Gastroesophageal sphincter (tissue), 4 donors: ENCODE measurements at regions not wholly inside any gene's neighbourhood (a gene's known extent, or its start where the extent isn't known, plus 50 kb on each side); places are given as distances from the start of the nearest gene placed in this dataset.

Experiments used
- ATAC-seq: fragments of 150-250 bp; one replicate; pipeline ENCODE4 v1.9.1; 2016; ENCODE audit warnings: mild to moderate bottlenecking, moderate library complexity
- H3K27ac ChIP-seq, 4 donors: fragments of 200-600 bp; sonication (generic) in 3 of 4; 1 replicate in 3 of 4; 2 replicates in 1 of 4; pipeline ENCODE4 v1.5.1; 2016 to 2019
- H3K27me3 ChIP-seq: fragments of 200-600 bp; sonication (generic); one replicate; pipeline ENCODE4 v1.5.1; 2019
- H3K36me3 ChIP-seq, 2 donors: fragments of 200-600 bp; sonication (generic); one replicate each; pipeline ENCODE4 v1.5.1; 2019; ENCODE audit warnings: control low read depth in 1 of 2
- H3K4me1 ChIP-seq, 3 donors: fragments of 200-600 bp; sonication (generic); 1 replicate in 2 of 3; 2 replicates in 1 of 3; pipeline ENCODE4 v1.5.1; 2016 to 2019; ENCODE audit warnings: control low read depth in 2 of 3
- H3K4me3 ChIP-seq, 2 donors: fragments of 200-600 bp; sonication (generic); one replicate each; pipeline ENCODE4 v1.5.1; 2019; ENCODE audit warnings: mild to moderate bottlenecking in 1 of 2, moderate library complexity in 1 of 2
- H3K9me3 ChIP-seq, 3 donors: fragments of 200-600 bp; sonication (generic); one replicate each; pipeline ENCODE4 v1.5.1; 2017 to 2019; ENCODE audit warnings: control low read depth in 2 of 3
- EP300 ChIP-seq: sonication (generic); formaldehyde crosslinking; IDR thresholded peaks from one replicate; pipeline ENCODE4 v1.6.1; 2017; ENCODE audit warnings: antibody characterized with exemption, mild to moderate bottlenecking
- POLR2A ChIP-seq, 2 donors: fragments of 450-650 bp; IDR thresholded peaks; one replicate each; pipeline ENCODE4 v1.6.1; 2017; ENCODE audit warnings: antibody characterized with exemption in 2 of 2, mild to moderate bottlenecking in 2 of 2, moderate library complexity in 1 of 2
- POLR2AphosphoS5 ChIP-seq: sonication (generic); formaldehyde crosslinking; IDR thresholded peaks from one replicate; pipeline ENCODE4 v1.6.1; 2017; ENCODE audit warnings: antibody characterized with exemption
- WGBS, 2 donors: methylation state at CpG; one replicate each; pipeline ENCODE4 v1.1.5; 2018; ENCODE audit warnings: low coverage in 1 of 2; 5-methylcytosine and 5-hydroxymethylcytosine counted together
- TF ChIP-seq, protein P1 (sequence below), 4 experiments: fragments of 200-600 bp in 2 of 4; fragments of 450-650 bp in 2 of 4; sonication (generic) in 1 of 4; IDR thresholded peaks; one replicate each; pipeline ENCODE4 v1.5.1; 2017 to 2019; ENCODE audit warnings: antibody characterized with exemption in 4 of 4, mild to moderate bottlenecking in 2 of 4, moderate library complexity in 2 of 4

GRCh38 chr5:111977436-111977829 lies 220.4 kb upstream of the NREP start:
- Histone ChIP-seq H3K4me1 (peaks cover 0 to 35% (median 5%) of the 10 kb centered on the region in 3 donors), H3K36me3 (no peaks in the 10 kb centered on the region), H3K9me3 (no peaks in the 10 kb centered on the region), H3K27me3 (no peaks in the 10 kb centered on the region), H3K4me3 (no peak overlapping the region), H3K27ac (no peak overlapping the region)
- no peak for TF ChIP-seq EP300
- no peak for TF ChIP-seq POLR2AphosphoS5
- TF ChIP-seq, protein P1, sequence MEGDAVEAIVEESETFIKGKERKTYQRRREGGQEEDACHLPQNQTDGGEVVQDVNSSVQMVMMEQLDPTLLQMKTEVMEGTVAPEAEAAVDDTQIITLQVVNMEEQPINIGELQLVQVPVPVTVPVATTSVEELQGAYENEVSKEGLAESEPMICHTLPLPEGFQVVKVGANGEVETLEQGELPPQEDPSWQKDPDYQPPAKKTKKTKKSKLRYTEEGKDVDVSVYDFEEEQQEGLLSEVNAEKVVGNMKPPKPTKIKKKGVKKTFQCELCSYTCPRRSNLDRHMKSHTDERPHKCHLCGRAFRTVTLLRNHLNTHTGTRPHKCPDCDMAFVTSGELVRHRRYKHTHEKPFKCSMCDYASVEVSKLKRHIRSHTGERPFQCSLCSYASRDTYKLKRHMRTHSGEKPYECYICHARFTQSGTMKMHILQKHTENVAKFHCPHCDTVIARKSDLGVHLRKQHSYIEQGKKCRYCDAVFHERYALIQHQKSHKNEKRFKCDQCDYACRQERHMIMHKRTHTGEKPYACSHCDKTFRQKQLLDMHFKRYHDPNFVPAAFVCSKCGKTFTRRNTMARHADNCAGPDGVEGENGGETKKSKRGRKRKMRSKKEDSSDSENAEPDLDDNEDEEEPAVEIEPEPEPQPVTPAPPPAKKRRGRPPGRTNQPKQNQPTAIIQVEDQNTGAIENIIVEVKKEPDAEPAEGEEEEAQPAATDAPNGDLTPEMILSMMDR (IDR thresholded peaks at IDR 0.05), result no peak
- no peak for TF ChIP-seq POLR2A (IDR thresholded peaks at IDR 0.05)
- 88% methylated on average over 2 of the region's 2 CpGs for WGBS, 2 donors
- ATAC-seq, result no peak

DNA sequence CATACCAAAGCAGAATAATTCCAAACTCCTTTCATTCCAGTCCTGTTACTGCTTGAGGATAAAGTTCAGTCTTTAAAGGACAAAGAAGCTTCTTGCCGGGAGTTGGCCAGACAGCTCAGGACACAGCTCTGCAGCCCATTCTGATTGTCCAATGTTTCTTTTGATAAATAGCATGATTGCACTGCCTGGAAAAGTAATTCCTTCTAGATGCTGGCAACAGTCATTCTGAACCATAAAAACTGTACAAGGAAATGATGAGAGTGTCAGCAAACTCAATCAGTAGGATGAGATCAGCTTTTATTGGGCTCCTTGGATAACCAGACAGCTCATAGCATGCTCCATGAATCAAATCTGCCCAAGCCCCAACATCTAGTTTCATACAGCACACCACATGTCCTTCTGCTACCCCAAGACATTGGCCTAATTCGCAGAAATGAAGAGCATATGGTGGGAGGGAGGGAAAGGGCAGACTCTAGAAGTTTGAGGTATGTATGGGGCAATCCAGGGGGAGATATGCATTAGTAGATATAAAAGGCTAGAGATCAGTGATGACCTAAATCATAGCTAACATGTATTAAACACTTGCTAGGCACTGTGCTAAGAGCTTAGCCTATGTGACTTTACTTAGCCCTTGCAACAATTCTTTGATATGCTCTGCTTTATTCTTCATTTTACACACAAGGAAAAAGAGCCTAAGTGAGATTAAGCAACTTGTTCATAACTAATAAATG lies 219.9 kb upstream of the NREP start:
- no peak overlapping the region for H3K4me3 ChIP-seq
- no peaks in the 10 kb centered on the region for H3K9me3 ChIP-seq
- H3K27me3 ChIP-seq, result no peaks in the 10 kb centered on the region
- peaks cover 0 to 35% (median 5%) of the 10 kb centered on the region in 3 donors for H3K4me1 ChIP-seq
- H3K36me3 ChIP-seq, result no peaks in the 10 kb centered on the region
- WGBS, 2 donors, result 38 to 88% methylated on average over 1 to 2 of the region's 2 CpGs
- no peak for ATAC-seq
- TF ChIP-seq, protein P1 (IDR thresholded peaks at IDR 0.05), result no peak
- TF ChIP-seq EP300 (no peak), POLR2AphosphoS5 (no peak), POLR2A (IDR thresholded peaks at IDR 0.05) (no peak)
- H3K27ac ChIP-seq, result peak overlapping the region in 1 of 4 donors; percentile 32

DNA sequence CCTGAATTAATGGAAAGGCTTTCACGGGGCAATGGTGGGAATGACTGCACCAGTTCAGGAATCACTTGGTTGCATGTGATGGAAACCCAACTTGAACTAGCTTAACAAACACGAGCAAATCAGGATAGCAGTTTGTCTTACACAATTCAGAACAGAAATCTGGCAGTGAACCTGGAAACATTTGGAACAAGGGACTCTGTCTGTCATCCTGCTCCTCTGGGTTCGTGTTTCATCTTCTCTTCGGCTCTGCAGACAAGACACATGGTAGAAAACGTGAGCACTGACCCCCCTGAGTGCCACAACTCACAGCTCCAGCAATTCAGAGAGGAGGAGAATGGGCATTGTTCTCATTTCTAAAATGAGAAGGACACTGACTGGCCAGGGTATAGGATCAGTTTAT lies 218.1 kb upstream of the NREP start:
- Histone ChIP-seq H3K36me3 (no peaks in the 10 kb centered on the region), H3K9me3 (no peaks in the 10 kb centered on the region), H3K27ac (no peak overlapping the region), H3K27me3 (no peaks in the 10 kb centered on the region), H3K4me3 (no peak overlapping the region), H3K4me1 (peaks cover 0 to 35% (median 5%) of the 10 kb centered on the region in 3 donors)
- 24 to 25% methylated on average over 4 to 5 of the region's 5 CpGs for WGBS, 2 donors
- ATAC-seq, result peak; percentile 39
- no peak for TF ChIP-seq POLR2AphosphoS5
- TF ChIP-seq POLR2A (IDR thresholded peaks at IDR 0.05), result no peak
- TF ChIP-seq, protein P1 (IDR thresholded peaks at IDR 0.05), result no peak
- TF ChIP-seq EP300, result no peak

- H3K27me3 ChIP-seq, result no peaks in the 10 kb centered on the region
- TF ChIP-seq EP300 (no peak), POLR2A (IDR thresholded peaks at IDR 0.05) (no peak), POLR2AphosphoS5 (no peak)
- TF ChIP-seq, protein P1 (IDR thresholded peaks at IDR 0.05), result no peak
- H3K4me3 ChIP-seq, result no peak overlapping the region
- H3K36me3 ChIP-seq, result no peaks in the 10 kb centered on the region
- WGBS, 2 donors, result 0 to 28% methylated on average over 2 of the region's 2 CpGs
- no peaks in the 10 kb centered on the region for H3K9me3 ChIP-seq
- no peak for ATAC-seq
- H3K27ac ChIP-seq, result no peak overlapping the region
- H3K4me1 ChIP-seq, result peaks cover 0 to 35% (median 5%) of the 10 kb centered on the region in 3 donors
Observed at GRCh38 chr5:111973961-111974360, 217.0 kb upstream of the NREP start.

DNA sequence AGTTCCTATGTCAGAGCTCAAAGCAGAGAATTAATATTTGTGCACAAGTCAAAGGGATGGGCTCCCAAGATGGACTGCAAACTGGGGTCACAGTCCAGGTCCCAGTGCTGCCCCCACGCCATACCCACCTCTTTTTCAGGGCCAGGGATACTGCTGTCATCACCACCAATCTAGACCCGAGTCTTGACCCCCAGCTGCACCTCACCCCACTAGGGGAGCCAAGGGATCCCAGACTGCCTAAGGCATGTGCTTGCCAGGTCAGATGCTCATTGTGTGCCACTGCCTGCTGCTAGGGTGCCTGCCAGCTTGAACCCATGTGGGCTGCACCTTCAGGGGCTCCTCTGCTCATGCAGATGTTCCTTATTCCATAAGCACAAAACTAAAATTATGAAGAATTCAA lies 215.6 kb upstream of the NREP start:
- Histone ChIP-seq H3K36me3 (no peaks in the 10 kb centered on the region), H3K27me3 (no peaks in the 10 kb centered on the region), H3K4me3 (no peak overlapping the region), H3K9me3 (no peaks in the 10 kb centered on the region), H3K4me1 (peaks cover 0 to 39% (median 5%) of the 10 kb centered on the region in 3 donors), H3K27ac (no peak overlapping the region)
- 80 to 100% methylated on average over 1 to 2 of the region's 2 CpGs for WGBS, 2 donors
- ATAC-seq, result no peak
- TF ChIP-seq POLR2A (IDR thresholded peaks at IDR 0.05) (no peak), POLR2AphosphoS5 (no peak), EP300 (no peak)
- TF ChIP-seq, protein P1 (IDR thresholded peaks at IDR 0.05), result no peak
